Tibial artery (tissue), 4 donors: ENCODE measurements at regions not wholly inside any gene's neighbourhood (a gene's known extent, or its start where the extent isn't known, plus 50 kb on each side); places are given as distances from the start of the nearest gene placed in this dataset.

ENCODE experiments used
- DNase-seq, 2 donors: peaks; one replicate each; pipeline ENCODE4 v3.0.0-alpha.2; 2019
- H3K27ac ChIP-seq, 2 donors: fragments of 200-600 bp; sonication (generic) in 1 of 2; 1 replicate in 1 of 2; 2 replicates in 1 of 2; pipeline ENCODE4 v1.5.1; 2018 to 2019; ENCODE audit warnings: mild to moderate bottlenecking in 1 of 2
- H3K27me3 ChIP-seq, 2 donors: fragments of 200-600 bp; sonication (generic) in 1 of 2; one replicate each; pipeline versions ENCODE4 v1.5.1 to v1.6.0; 2016 to 2019
- H3K36me3 ChIP-seq, 3 donors: fragments of 200-600 bp; sonication (generic) in 2 of 3; one replicate each; pipeline ENCODE4 v1.5.1; 2016 to 2019; ENCODE audit warnings: mild to moderate bottlenecking in 2 of 3
- H3K4me1 ChIP-seq, 4 donors: fragments of 200-600 bp; sonication (generic) in 2 of 4; 1 replicate in 3 of 4; 2 replicates in 1 of 4; pipeline ENCODE4 v1.5.1; 2016 to 2019
- H3K4me3 ChIP-seq, 2 donors: fragments of 200-600 bp; sonication (generic) in 1 of 2; 1 replicate in 1 of 2; 2 replicates in 1 of 2; pipeline ENCODE4 v1.5.1; 2018 to 2019; ENCODE audit warnings: mild to moderate bottlenecking in 2 of 2
- H3K9me3 ChIP-seq, 3 donors: fragments of 200-600 bp; sonication (generic) in 1 of 3; one replicate each; pipeline ENCODE4 v1.5.1; 2016 to 2019
- intact Hi-C: fragments of 100-400 bp; cut with DNase I; formaldehyde crosslinking; loops from one replicate; pipeline ENCODE4 v1.15.0; 2023; ENCODE audit warnings: low total_unique reads
- TF ChIP-seq, protein P1 (sequence below), 2 experiments: fragments of 200-600 bp in 1 of 2; fragments of 450-650 bp in 1 of 2; IDR thresholded peaks; one replicate each; pipeline ENCODE4 v1.5.1; 2017 to 2019; ENCODE audit warnings: antibody characterized with exemption in 2 of 2, mild to moderate bottlenecking in 1 of 2, moderate library complexity in 1 of 2

DNA sequence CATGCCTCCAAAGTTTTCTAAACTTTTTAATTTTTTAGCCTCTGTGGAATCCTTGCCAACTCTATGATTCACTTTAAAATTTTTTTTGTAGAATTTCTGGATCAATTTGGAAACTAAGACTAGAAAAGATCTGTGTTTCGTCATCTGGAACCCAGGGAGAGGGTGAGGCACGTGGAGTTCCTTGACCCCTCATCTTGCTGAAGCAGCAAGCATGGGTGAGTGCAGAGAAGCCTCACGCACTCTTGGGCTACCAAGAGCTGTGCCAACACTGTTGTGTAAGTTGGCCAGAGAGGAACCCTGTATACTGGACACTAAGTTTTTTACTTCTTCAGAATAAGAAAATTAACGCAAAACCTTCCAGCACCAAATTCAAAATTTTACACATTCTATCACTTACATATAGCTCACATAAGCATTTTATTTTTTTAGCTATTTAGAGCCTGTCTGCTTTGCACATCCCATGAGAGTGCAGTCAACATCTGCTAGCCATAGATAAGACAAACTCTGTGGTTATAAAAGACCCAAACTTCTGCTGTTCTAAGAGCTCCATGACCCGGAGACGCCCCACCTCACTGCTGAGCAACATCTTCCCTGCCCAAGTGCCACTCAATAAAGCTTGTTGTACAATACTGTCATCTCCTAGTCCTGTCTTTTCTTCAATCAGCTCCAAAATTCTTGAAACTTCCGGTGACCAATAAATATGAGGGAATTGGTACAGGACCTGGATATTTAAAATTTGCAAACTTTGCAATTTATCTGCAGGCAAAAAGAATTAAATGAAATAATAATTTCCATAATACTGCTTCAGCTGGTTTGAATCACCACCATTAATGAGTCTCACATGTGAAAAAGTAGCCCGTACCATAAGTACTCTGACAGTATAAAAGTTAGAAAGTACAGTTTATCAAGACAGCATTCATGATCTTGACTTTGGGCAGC lies 69.7 kb upstream of the ADCY2 start:
- H3K27ac ChIP-seq = no peak overlapping the region
- intact Hi-C loops = no loop called here
- peak in 1 of 2 donors; percentile 71 for DNase-seq
- no peak overlapping the region for H3K4me3 ChIP-seq
- no peaks in the 10 kb centered on the region for H3K36me3 ChIP-seq
- TF ChIP-seq, protein P1, sequence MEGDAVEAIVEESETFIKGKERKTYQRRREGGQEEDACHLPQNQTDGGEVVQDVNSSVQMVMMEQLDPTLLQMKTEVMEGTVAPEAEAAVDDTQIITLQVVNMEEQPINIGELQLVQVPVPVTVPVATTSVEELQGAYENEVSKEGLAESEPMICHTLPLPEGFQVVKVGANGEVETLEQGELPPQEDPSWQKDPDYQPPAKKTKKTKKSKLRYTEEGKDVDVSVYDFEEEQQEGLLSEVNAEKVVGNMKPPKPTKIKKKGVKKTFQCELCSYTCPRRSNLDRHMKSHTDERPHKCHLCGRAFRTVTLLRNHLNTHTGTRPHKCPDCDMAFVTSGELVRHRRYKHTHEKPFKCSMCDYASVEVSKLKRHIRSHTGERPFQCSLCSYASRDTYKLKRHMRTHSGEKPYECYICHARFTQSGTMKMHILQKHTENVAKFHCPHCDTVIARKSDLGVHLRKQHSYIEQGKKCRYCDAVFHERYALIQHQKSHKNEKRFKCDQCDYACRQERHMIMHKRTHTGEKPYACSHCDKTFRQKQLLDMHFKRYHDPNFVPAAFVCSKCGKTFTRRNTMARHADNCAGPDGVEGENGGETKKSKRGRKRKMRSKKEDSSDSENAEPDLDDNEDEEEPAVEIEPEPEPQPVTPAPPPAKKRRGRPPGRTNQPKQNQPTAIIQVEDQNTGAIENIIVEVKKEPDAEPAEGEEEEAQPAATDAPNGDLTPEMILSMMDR (IDR thresholded peaks at IDR 0.05) = no peak
- no peaks in the 10 kb centered on the region for H3K4me1 ChIP-seq
- no peaks in the 10 kb centered on the region for H3K27me3 ChIP-seq
- no peaks in the 10 kb centered on the region for H3K9me3 ChIP-seq

DNA sequence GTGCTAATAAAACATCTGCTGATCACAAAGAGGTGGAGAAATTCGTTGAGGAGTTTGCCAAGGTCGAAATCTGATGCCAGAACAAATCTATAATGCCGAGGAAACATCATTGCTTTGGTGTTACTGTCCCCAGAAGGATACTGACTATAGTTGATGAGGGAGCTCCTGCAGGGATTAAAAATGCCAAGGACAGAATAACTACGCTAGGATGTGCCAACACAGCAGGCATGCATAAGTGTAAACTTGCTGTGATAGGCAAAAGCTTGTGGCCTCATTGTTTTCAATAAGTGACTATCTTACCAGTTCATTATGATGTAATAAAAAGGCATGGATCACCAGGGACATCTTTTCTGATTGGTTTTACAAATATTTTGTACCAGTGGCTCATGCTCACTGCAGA lies 66.8 kb upstream of the ADCY2 start:
- Histone ChIP-seq H3K4me1 (no peaks in the 10 kb centered on the region), H3K4me3 (no peak overlapping the region), H3K27ac (no peak overlapping the region), H3K9me3 (no peaks in the 10 kb centered on the region), H3K36me3 (no peaks in the 10 kb centered on the region), H3K27me3 (no peaks in the 10 kb centered on the region)
- TF ChIP-seq, protein P1 (IDR thresholded peaks at IDR 0.05) = no peak
- intact Hi-C loops = no loop called here
- no peak for DNase-seq

DNA sequence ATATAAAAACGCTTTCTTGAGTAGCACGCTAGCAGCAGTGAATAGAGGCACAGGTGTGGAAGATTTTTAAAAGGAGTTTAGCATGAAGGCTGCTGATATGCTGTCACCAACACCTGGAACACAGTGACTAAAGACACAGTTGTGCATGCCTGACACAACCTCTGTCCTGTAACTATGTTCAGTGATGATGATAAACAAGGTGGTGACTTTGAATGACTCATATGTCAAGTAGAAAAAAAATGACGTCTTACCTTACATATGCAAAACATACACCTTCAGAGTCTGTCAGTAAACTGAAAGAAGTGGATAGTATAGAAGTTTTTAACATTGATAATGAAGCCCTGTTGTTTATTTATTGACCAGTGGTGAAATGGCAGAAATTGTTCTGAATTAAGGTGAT lies 66.2 kb upstream of the ADCY2 start:
- no peak overlapping the region for H3K27ac ChIP-seq
- H3K4me3 ChIP-seq = no peak overlapping the region
- intact Hi-C loops = no loop called here
- H3K27me3 ChIP-seq = no peaks in the 10 kb centered on the region
- DNase-seq = no peak
- H3K4me1 ChIP-seq = no peaks in the 10 kb centered on the region
- TF ChIP-seq, protein P1 (IDR thresholded peaks at IDR 0.05) = no peak
- no peaks in the 10 kb centered on the region for H3K9me3 ChIP-seq
- no peaks in the 10 kb centered on the region for H3K36me3 ChIP-seq

DNA sequence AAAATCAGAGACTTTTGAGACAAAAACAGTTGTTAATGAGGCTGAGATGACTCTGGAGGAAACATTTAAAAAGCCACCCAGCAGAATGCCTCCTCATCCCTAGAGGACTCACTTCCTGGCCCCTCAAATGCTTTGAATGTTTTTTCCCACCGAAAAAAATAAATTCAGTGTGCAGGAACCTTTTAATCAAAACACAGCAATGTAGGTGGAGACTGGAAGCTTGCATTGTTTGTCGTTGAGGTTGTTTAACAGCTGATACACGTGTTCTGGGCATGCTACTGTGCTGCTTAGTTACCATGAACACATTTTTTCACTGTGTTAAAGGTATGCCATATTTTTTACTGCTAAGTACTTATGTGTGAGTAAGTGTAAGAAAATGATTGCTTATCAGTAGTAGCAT lies 65.7 kb upstream of the ADCY2 start:
- Histone ChIP-seq H3K27me3 (no peaks in the 10 kb centered on the region), H3K9me3 (no peaks in the 10 kb centered on the region), H3K27ac (no peak overlapping the region), H3K4me3 (no peak overlapping the region), H3K4me1 (no peaks in the 10 kb centered on the region), H3K36me3 (no peaks in the 10 kb centered on the region)
- TF ChIP-seq, protein P1 (IDR thresholded peaks at IDR 0.05) = no peak
- intact Hi-C loops = no loop called here
- no peak for DNase-seq

DNA sequence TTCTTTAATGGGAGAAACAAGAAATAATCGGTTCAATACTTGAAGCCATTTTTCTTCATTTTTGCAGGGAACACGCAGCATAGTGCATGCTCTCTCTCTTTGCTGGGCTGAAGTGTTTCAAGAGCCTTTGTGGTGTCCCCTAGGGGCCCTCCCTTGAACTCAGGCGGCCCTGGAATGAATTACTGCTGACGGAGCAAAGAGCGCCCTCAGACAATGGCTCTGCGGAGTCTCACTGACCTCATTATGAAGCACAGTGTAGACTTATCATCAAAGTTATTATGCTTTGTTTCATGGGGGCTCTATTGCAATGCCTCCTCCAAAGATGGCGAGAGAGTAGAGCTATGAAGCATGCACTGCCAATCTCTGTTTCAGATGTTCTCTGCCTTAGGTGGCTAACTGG lies 64.8 kb upstream of the ADCY2 start:
- H3K27ac ChIP-seq = no peak overlapping the region
- no peaks in the 10 kb centered on the region for H3K9me3 ChIP-seq
- no peaks in the 10 kb centered on the region for H3K36me3 ChIP-seq
- no peak for DNase-seq
- H3K4me3 ChIP-seq = no peak overlapping the region
- H3K27me3 ChIP-seq = no peaks in the 10 kb centered on the region
- TF ChIP-seq, protein P1 (IDR thresholded peaks at IDR 0.05) = no peak
- H3K4me1 ChIP-seq = no peaks in the 10 kb centered on the region
- intact Hi-C loops = no loop called here
